ENCODE measurements at regions not wholly inside any gene's neighbourhood (a gene's known extent, or its start where the extent isn't known, plus 50 kb on each side); places are given as distances from the start of the nearest gene placed in this dataset.

DNA sequence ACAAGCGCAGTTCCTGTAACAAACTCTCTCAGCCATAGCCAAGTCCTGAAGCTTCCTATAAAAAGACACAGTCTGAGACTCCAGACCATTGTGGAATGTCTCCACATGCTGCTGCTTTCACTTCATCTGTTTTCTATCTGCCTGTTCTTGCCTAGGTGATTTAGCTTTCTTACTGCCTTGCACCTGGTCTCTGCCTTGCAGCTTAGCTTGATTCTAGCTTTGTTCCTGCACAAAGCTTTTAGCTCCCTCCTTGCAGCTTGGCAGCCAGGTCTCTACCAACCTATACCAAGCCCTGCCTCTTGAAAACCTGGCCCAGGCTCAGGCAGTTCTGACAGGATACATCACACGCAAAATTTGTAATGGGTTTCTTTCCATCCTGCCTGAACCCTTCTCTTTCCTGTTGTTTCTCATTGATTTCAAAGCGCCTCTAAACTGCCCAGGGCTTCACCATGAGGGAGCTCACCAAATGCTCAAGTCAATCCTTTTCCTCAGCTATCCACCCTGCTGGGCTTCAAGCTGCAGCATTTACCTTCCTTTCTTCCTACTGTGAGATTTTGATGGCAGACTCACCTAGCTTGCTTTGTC lies 941.3 kb upstream of the NXPH2 start:
- TF ChIP-seq, protein P1, sequence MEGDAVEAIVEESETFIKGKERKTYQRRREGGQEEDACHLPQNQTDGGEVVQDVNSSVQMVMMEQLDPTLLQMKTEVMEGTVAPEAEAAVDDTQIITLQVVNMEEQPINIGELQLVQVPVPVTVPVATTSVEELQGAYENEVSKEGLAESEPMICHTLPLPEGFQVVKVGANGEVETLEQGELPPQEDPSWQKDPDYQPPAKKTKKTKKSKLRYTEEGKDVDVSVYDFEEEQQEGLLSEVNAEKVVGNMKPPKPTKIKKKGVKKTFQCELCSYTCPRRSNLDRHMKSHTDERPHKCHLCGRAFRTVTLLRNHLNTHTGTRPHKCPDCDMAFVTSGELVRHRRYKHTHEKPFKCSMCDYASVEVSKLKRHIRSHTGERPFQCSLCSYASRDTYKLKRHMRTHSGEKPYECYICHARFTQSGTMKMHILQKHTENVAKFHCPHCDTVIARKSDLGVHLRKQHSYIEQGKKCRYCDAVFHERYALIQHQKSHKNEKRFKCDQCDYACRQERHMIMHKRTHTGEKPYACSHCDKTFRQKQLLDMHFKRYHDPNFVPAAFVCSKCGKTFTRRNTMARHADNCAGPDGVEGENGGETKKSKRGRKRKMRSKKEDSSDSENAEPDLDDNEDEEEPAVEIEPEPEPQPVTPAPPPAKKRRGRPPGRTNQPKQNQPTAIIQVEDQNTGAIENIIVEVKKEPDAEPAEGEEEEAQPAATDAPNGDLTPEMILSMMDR (conservative IDR thresholded peaks at IDR 0.05; ENCODE audit: low read depth, low read length), result no peak
- TF ChIP-seq EZH2 (IDR thresholded peaks at IDR 0.05; ENCODE audit: low read length, unreplicated experiment) (no peak), EZH2phosphoT487 (IDR thresholded peaks at IDR 0.05; ENCODE audit: borderline replicate concordance, low read length) (no peak)
